ENCODE measurements at regions not wholly inside any gene's neighbourhood (a gene's known extent, or its start where the extent isn't known, plus 50 kb on each side); places are given as distances from the start of the nearest gene placed in this dataset.

DNA sequence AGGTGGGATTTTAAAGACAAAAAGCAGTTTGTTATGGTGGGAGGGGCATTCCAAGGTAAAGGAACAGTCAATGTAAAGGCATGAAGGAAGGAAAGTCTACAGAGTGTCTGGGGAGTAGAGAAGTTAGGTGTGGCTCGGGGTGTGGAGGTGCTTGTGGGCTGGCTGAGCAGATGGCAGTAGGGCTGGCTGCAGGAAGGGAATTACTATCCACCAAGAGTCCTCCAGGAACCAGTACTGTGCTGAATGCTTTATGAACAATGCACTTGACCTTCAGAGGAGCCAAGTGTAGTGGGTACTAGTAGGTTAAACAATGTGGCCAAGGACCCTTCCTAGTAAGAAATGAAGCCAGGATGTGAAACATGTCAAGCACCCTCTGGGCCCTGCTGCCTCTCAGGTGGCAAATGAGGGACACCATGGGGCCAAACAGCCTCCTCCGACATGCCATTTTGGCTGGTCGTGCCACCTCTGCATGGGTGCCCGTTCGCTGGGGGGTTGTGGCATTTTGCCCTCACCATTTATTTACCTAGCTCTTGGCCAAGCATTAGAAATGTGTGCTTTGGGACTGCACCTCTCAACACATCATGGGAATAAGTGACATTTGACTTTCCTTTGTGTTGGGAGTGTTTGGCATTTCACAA is 123.6 kb upstream of the TENM4 start:
- TF ChIP-seq, protein P1, sequence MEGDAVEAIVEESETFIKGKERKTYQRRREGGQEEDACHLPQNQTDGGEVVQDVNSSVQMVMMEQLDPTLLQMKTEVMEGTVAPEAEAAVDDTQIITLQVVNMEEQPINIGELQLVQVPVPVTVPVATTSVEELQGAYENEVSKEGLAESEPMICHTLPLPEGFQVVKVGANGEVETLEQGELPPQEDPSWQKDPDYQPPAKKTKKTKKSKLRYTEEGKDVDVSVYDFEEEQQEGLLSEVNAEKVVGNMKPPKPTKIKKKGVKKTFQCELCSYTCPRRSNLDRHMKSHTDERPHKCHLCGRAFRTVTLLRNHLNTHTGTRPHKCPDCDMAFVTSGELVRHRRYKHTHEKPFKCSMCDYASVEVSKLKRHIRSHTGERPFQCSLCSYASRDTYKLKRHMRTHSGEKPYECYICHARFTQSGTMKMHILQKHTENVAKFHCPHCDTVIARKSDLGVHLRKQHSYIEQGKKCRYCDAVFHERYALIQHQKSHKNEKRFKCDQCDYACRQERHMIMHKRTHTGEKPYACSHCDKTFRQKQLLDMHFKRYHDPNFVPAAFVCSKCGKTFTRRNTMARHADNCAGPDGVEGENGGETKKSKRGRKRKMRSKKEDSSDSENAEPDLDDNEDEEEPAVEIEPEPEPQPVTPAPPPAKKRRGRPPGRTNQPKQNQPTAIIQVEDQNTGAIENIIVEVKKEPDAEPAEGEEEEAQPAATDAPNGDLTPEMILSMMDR (conservative IDR thresholded peaks at IDR 0.05): no peak
- Histone ChIP-seq H2BK120ac (ENCODE audit: low read depth, low read length, poor library complexity, severe bottlenecking) (no peak overlapping the region), H3K14ac (ENCODE audit: insufficient read depth, low read length) (no peak overlapping the region), H2AK5ac (ENCODE audit: insufficient read length, low read length) (no peak overlapping the region), H3K23ac (ENCODE audit: insufficient read length, low read depth, low read length) (no peak overlapping the region), H3K9ac (ENCODE audit: extremely low read depth, insufficient read length, low read length) (no peak overlapping the region), H2BK20ac (ENCODE audit: low read depth, low read length, poor library complexity, severe bottlenecking) (no peak overlapping the region), H2BK12ac (ENCODE audit: insufficient read length, low read depth, low read length) (no peak overlapping the region), H3T11ph (ENCODE audit: low read length) (no peak overlapping the region), H4K8ac (replicated peaks; ENCODE audit: insufficient read length, low read depth, low read length) (no peak overlapping the region), H3K4me2 (ENCODE audit: insufficient read depth, insufficient read length, low read length) (no peak overlapping the region), H3K79me1 (ENCODE audit: insufficient read depth, low read depth, low read length, poor library complexity, severe bottlenecking) (no peaks in the 10 kb centered on the region), H2BK5ac (ENCODE audit: insufficient read length, low read length) (no peak overlapping the region), H3K9me3 (ENCODE audit: control insufficient read depth, low read depth, low read length) (no peaks in the 10 kb centered on the region), H3K4me1 (ENCODE audit: insufficient read depth, low read length) (no peaks in the 10 kb centered on the region), H3K18ac (ENCODE audit: insufficient read length, low read depth, low read length) (no peak overlapping the region), H4K91ac (ENCODE audit: insufficient read length, low read depth, low read length) (no peak overlapping the region), H4K20me1 (ENCODE audit: control insufficient read depth, insufficient read depth, insufficient read length) (no peaks in the 10 kb centered on the region), H3K27ac (ENCODE audit: insufficient read length, low read depth, low read length) (no peak overlapping the region), H3K79me2 (ENCODE audit: insufficient read depth, low read length) (no peaks in the 10 kb centered on the region), H3K23me2 (ENCODE audit: insufficient read length, low read depth, low read length, poor library complexity, severe bottlenecking) (no peaks in the 10 kb centered on the region), H2BK15ac (ENCODE audit: low read depth, low read length) (no peak overlapping the region), H3K27me3 (ENCODE audit: insufficient read depth, low read length) (no peaks in the 10 kb centered on the region), H2AFZ (ENCODE audit: low read length) (no peak overlapping the region), H4K5ac (ENCODE audit: insufficient read length, low read depth, low read length) (no peak overlapping the region), H3K4ac (ENCODE audit: low read depth, low read length) (no peak overlapping the region), H3K56ac (ENCODE audit: insufficient read length, low read depth, low read length) (no peak overlapping the region)
- no peak overlapping the region for H3K27ac Mint-ChIP-seq
- H3K36me3 Mint-ChIP-seq (ENCODE audit: insufficient read depth in 1 of 3, low read depth in 3 of 3): no peaks in the 10 kb centered on the region
- H3K9me3 Mint-ChIP-seq: no peaks in the 10 kb centered on the region
- no peaks in the 10 kb centered on the region for H3K4me1 Mint-ChIP-seq
- DNase-seq: no peak
- no peaks in the 10 kb centered on the region for H3K27me3 Mint-ChIP-seq (ENCODE audit: low read depth)
- no peak overlapping the region for H3K4me3 Mint-ChIP-seq
- WGBS (ENCODE audit: extremely low coverage, insufficient read length, low lambda C conversion rate): no CpG with 5 or more reads among the region's 5 CpGs

Data from H9 (cell line).